ENCODE measurements at regions not wholly inside any gene's neighbourhood (a gene's known extent, or its start where the extent isn't known, plus 50 kb on each side); places are given as distances from the start of the nearest gene placed in this dataset.

- H3K27ac ChIP-seq, result no peak overlapping the region
- intact Hi-C loops (cut with DNase I), result no loop called here
- H3K27me3 ChIP-seq, result no peaks in the 10 kb centered on the region
- DNase-seq, result no peak
- no peak overlapping the region for H3K4me3 ChIP-seq
- no peak for TF ChIP-seq CTCF (IDR thresholded peaks at IDR 0.05)
- no peaks in the 10 kb centered on the region for H3K9me3 ChIP-seq
- H3K4me1 ChIP-seq, result no peaks in the 10 kb centered on the region
- H3K9ac ChIP-seq (ENCODE audit: low read depth in 2 of 2, low read length in 2 of 2), result no peak overlapping the region
- no peaks in the 10 kb centered on the region for H3K36me3 ChIP-seq
Observed at GRCh38 chr2:182522405-182522896, 95.6 kb upstream of the PDE1A start.

GRCh38 chr2:182522972-182523473 lies 96.2 kb upstream of the PDE1A start:
- Histone ChIP-seq H3K4me3 (no peak overlapping the region), H3K4me1 (no peaks in the 10 kb centered on the region), H3K9ac (ENCODE audit: low read depth in 2 of 2, low read length in 2 of 2) (no peak overlapping the region), H3K27me3 (no peaks in the 10 kb centered on the region), H3K36me3 (no peaks in the 10 kb centered on the region), H3K9me3 (no peaks in the 10 kb centered on the region), H3K27ac (no peak overlapping the region)
- intact Hi-C loops (cut with DNase I), result no loop called here
- DNase-seq, result no peak
- TF ChIP-seq CTCF (IDR thresholded peaks at IDR 0.05), result no peak

GRCh38 chr2:182530636-182531035 lies 103.8 kb upstream of the PDE1A start:
- H3K9ac ChIP-seq (ENCODE audit: low read depth in 2 of 2, low read length in 2 of 2), result no peak overlapping the region
- H3K4me3 ChIP-seq, result no peak overlapping the region
- no peaks in the 10 kb centered on the region for H3K36me3 ChIP-seq
- TF ChIP-seq CTCF (IDR thresholded peaks at IDR 0.05), result no peak
- H3K27ac ChIP-seq, result no peak overlapping the region
- H3K27me3 ChIP-seq, result no peaks in the 10 kb centered on the region
- intact Hi-C loops (cut with DNase I), result no loop called here
- H3K9me3 ChIP-seq, result no peaks in the 10 kb centered on the region
- H3K4me1 ChIP-seq, result no peaks in the 10 kb centered on the region
- no peak for DNase-seq

GRCh38 chr2:182540252-182540651 lies 113.4 kb upstream of the PDE1A start:
- H3K4me3 ChIP-seq, result no peak overlapping the region
- H3K27ac ChIP-seq, result no peak overlapping the region
- no peaks in the 10 kb centered on the region for H3K9me3 ChIP-seq
- no peak for DNase-seq
- no peak for TF ChIP-seq CTCF (IDR thresholded peaks at IDR 0.05)
- no peaks in the 10 kb centered on the region for H3K4me1 ChIP-seq
- intact Hi-C loops (cut with DNase I), result no loop called here
- no peaks in the 10 kb centered on the region for H3K27me3 ChIP-seq
- H3K9ac ChIP-seq (ENCODE audit: low read depth in 2 of 2, low read length in 2 of 2), result no peak overlapping the region
- no peaks in the 10 kb centered on the region for H3K36me3 ChIP-seq

GRCh38 chr2:182541268-182541667 lies 114.4 kb upstream of the PDE1A start:
- intact Hi-C loops (cut with DNase I), result no loop called here
- Histone ChIP-seq H3K4me3 (no peak overlapping the region), H3K27ac (no peak overlapping the region), H3K9me3 (no peaks in the 10 kb centered on the region), H3K36me3 (no peaks in the 10 kb centered on the region), H3K27me3 (no peaks in the 10 kb centered on the region), H3K9ac (ENCODE audit: low read depth in 2 of 2, low read length in 2 of 2) (no peak overlapping the region), H3K4me1 (no peaks in the 10 kb centered on the region)
- TF ChIP-seq CTCF (IDR thresholded peaks at IDR 0.05), result no peak
- no peak for DNase-seq

Data from colonic mucosa (tissue), 4 donors.